SK-N-SH (cell line): ENCODE measurements at regions not wholly inside any gene's neighbourhood (a gene's known extent, or its start where the extent isn't known, plus 50 kb on each side); places are given as distances from the start of the nearest gene placed in this dataset.

Experiments used
- ELF1 ChIP-seq: IDR thresholded peaks from 2 replicates; pipeline ENCODE4 v1.4.0; 2012
- FOXM1 ChIP-seq: IDR thresholded peaks from 2 replicates; pipeline ENCODE4 v1.4.0; 2012; ENCODE audit warnings: low read depth, mild to moderate bottlenecking
- GABPA ChIP-seq: IDR thresholded peaks from 2 replicates; pipeline ENCODE4 v1.4.0; 2012; ENCODE audit warnings: low read depth, mild to moderate bottlenecking
- TAF1 ChIP-seq: IDR thresholded peaks from 2 replicates; pipeline ENCODE4 v1.6.1; 2012; ENCODE audit warnings: low read depth, mild to moderate bottlenecking, low read length, moderate library complexity, borderline replicate concordance
- YY1 ChIP-seq: IDR thresholded peaks from 2 replicates; pipeline ENCODE4 v1.4.0; 2012; ENCODE audit warnings: low read depth, mild to moderate bottlenecking
- TF ChIP-seq, protein P1 (sequence below): fragments of 200-600 bp; sonication (generic); IDR thresholded peaks from 2 replicates; pipeline ENCODE4 v1.6.1; 2017; ENCODE audit warnings: antibody characterized with exemption, mild to moderate bottlenecking, moderate library complexity
- TF ChIP-seq, protein P2 (sequence below): fragments of 150-350 bp; IDR thresholded peaks from 2 replicates; pipeline ENCODE4 v1.6.1; 2017; ENCODE audit warnings: antibody characterized with exemption, low read length, low read depth, borderline replicate concordance
- TF ChIP-seq, protein P3 (sequence below): IDR thresholded peaks from 2 replicates; pipeline ENCODE4 v1.6.1; 2012; ENCODE audit warnings: mild to moderate bottlenecking, low read depth, low read length, moderate library complexity

- TF ChIP-seq TAF1 (no peak), GABPA (no peak), FOXM1 (no peak), ELF1 (no peak), YY1 (no peak)
- TF ChIP-seq, protein P1, sequence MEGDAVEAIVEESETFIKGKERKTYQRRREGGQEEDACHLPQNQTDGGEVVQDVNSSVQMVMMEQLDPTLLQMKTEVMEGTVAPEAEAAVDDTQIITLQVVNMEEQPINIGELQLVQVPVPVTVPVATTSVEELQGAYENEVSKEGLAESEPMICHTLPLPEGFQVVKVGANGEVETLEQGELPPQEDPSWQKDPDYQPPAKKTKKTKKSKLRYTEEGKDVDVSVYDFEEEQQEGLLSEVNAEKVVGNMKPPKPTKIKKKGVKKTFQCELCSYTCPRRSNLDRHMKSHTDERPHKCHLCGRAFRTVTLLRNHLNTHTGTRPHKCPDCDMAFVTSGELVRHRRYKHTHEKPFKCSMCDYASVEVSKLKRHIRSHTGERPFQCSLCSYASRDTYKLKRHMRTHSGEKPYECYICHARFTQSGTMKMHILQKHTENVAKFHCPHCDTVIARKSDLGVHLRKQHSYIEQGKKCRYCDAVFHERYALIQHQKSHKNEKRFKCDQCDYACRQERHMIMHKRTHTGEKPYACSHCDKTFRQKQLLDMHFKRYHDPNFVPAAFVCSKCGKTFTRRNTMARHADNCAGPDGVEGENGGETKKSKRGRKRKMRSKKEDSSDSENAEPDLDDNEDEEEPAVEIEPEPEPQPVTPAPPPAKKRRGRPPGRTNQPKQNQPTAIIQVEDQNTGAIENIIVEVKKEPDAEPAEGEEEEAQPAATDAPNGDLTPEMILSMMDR, result no peak
- TF ChIP-seq, protein P2, sequence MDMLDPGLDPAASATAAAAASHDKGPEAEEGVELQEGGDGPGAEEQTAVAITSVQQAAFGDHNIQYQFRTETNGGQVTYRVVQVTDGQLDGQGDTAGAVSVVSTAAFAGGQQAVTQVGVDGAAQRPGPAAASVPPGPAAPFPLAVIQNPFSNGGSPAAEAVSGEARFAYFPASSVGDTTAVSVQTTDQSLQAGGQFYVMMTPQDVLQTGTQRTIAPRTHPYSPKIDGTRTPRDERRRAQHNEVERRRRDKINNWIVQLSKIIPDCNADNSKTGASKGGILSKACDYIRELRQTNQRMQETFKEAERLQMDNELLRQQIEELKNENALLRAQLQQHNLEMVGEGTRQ, result no peak
- TF ChIP-seq, protein P3, sequence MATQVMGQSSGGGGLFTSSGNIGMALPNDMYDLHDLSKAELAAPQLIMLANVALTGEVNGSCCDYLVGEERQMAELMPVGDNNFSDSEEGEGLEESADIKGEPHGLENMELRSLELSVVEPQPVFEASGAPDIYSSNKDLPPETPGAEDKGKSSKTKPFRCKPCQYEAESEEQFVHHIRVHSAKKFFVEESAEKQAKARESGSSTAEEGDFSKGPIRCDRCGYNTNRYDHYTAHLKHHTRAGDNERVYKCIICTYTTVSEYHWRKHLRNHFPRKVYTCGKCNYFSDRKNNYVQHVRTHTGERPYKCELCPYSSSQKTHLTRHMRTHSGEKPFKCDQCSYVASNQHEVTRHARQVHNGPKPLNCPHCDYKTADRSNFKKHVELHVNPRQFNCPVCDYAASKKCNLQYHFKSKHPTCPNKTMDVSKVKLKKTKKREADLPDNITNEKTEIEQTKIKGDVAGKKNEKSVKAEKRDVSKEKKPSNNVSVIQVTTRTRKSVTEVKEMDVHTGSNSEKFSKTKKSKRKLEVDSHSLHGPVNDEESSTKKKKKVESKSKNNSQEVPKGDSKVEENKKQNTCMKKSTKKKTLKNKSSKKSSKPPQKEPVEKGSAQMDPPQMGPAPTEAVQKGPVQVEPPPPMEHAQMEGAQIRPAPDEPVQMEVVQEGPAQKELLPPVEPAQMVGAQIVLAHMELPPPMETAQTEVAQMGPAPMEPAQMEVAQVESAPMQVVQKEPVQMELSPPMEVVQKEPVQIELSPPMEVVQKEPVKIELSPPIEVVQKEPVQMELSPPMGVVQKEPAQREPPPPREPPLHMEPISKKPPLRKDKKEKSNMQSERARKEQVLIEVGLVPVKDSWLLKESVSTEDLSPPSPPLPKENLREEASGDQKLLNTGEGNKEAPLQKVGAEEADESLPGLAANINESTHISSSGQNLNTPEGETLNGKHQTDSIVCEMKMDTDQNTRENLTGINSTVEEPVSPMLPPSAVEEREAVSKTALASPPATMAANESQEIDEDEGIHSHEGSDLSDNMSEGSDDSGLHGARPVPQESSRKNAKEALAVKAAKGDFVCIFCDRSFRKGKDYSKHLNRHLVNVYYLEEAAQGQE, result no peak
Measured at GRCh38 chr10:107848726-107849360, 684.3 kb upstream of the SORCS1 start.
